ENCODE measurements at regions not wholly inside any gene's neighbourhood (a gene's known extent, or its start where the extent isn't known, plus 50 kb on each side); places are given as distances from the start of the nearest gene placed in this dataset.
A peak's percentile ranks its signal among the peaks of the same experiment; 100 is the strongest.
"Not testable (repeated sequence)": the region's sequence is repeated elsewhere in the genome, so short reads cannot be mapped to it uniquely, and the experiment has no call there.

- DNase-seq (ENCODE audit: low read depth in 4 of 4, low spot score in 2 of 4): no peak
These were observed 808.3 kb downstream of the TSN start for GRCh38 chr2:122563781-122564180.

- DNase-seq (ENCODE audit: low read depth in 4 of 4, low spot score in 2 of 4): no peak
These were observed 809.4 kb downstream of the TSN start for GRCh38 chr2:122564843-122565242.

DNA sequence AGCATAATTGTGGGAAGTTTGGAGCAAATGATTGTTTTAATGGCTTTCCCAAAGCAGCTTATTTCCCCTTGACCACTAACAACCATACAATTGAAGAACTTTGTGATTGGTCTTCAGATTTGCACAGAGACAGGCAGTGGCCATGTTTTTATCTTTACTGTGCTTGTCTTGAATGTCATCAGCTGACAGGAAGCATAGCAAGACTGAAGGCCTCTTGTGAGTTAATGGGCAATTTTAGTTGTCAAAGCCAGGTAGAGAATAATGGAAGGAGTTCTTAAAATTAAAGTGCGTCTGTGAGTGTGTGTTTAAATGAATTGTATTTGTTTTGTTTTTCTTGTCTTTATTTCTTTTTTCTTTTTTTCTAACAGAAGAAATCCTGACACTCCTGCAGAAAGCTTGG, 809.9 kb downstream of the TSN start:
- DNase-seq (ENCODE audit: low read depth in 4 of 4, low spot score in 2 of 4): no peak

DNA sequence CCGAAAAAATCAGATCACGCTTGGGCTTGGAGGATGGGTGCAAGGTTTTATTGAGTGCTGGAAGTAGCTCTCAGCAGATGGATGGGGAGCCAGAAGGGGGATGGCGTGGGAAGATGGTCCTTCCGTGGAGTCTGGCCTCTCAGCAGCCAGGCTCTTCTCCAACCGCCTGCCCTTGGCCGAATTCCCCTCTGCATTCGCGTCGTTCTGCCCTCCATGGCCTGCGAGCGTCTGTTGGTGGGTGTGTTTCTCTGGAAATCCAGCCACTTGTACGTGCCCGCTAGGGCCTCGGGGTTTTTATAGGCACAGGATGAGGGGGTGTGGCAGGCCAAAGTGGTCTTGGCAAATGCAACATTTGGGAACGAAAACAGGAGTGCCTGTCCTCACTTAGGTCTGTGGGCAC, 815.2 kb downstream of the TSN start:
- no peak for DNase-seq (ENCODE audit: low read depth in 4 of 4, low spot score in 2 of 4)

DNA sequence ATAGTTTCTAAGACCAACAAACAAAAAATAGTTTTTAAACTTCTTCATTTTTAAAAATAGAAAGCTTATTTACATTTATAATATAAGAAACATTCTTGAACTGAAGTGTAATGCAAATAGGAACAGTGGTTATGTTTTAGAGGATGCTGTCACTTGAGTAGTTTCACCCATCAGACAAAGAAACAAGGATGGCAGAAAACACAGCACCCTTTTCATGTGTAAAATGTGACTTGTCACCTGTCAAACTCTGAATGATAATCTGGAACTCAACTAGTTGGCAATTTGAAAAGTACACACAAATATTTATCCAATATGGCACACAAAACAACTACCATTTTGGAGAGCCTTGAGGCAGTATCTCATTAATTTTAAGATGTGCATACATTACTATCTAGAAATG, 816.0 kb downstream of the TSN start:
- not testable (repeated sequence) for DNase-seq (ENCODE audit: low read depth in 4 of 4, low spot score in 2 of 4)

DNA sequence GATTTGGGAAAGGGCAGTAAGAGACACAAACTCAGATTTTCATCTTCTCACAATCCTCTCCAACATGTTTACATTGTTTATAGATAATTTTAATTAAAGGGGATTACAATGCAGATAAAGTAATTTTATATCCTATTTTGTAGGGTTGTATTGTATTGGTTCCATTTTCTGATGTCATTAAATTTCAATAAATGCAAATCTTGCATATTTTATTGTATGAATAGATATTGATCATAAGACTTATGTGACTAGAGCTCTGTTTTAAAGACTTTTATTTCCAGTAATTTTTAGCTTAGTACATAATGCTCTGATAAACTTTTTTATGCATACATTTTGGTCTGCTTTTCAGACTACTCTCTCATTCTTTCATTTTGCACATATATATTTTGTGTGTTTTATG, 819.6 kb downstream of the TSN start:
- no peak for DNase-seq (ENCODE audit: low read depth in 4 of 4, low spot score in 2 of 4)

DNA sequence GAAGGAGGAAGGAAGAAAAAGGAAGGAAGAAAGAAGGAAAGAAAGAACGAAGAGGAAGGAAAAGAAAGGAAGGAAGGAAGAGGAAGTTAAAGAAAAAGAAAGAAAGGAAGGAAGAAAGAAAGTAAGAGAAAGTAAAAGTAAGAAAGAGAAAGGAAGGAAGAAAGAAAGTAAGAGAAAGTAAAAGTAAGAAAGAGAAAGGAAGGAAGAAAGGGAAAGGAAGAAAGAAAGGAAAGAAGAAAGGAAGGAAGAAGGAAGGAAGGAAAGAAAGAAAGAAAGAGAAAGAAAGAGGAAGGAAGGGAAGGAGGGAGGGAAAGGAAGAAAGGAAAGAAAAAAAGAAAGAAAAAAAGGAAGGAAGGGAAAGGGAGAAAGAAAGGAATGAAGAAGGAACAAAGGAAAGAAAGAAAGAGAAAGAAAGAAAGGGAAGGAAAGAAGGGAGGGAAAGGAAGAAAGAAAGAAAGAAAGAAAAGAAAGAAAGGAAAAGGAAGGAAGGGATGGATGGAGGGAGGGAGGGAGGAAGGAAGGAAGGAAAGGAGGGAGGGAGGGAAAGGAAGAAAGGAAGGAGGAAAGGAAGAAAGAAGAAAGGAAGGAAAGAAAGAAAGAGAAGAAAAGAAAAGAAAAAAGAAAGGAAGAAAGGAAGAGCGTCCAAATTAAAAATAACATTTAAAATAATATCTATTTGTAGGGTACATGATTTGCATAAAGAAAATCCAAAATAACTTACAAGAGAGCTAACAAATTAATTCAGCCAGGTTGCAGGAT, 827.9 kb downstream of the TSN start:
- no peak for DNase-seq (ENCODE audit: low read depth in 4 of 4, low spot score in 2 of 4)

DNA sequence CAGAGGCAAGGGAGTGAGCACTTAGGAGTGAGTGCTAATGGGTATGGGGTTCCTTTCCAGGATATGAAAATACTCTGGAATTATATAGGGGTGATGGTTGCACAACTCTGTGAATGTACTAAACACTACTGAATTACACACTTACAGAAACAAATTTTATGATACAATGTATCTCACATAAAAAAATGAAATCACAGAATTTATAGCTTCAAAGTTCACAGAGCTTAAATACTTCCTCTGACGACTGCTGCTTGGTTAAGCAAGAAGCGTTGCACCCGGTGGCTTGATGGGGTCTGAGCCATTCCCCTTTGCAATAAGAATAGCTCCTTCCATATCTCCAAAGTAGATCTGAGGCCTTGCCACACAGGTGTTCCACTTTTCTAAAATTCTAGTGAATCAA, 835.1 kb downstream of the TSN start:
- no peak for DNase-seq (ENCODE audit: low read depth in 4 of 4, low spot score in 2 of 4)

DNA sequence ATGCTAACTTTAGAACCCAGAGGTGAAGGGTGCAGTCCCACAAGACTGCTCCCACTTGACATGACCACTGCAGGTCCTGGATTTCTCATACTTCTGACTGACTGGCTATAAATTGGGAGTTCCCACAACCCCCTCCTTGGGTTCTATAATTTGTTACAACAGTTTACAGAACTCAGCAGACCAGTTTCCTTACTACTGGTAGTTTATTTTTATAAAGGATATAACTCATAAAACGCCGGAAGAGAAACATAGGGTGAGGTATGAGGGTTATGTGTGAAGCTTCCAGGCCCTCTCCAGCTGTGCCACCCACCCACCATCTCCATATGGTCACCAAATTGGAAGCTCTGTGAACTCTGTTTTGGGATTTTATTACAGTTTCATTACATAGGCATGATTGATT, 839.6 kb downstream of the TSN start:
- DNase-seq (ENCODE audit: low read depth in 4 of 4, low spot score in 2 of 4): no peak

- no peak for DNase-seq (ENCODE audit: low read depth in 4 of 4, low spot score in 2 of 4)
These were observed 841.1 kb downstream of the TSN start for GRCh38 chr2:122596598-122596997.

GRCh38 chr2:122598784-122599183, 843.3 kb downstream of the TSN start:
- DNase-seq (ENCODE audit: low read depth in 4 of 4, low spot score in 2 of 4): no peak

DNA sequence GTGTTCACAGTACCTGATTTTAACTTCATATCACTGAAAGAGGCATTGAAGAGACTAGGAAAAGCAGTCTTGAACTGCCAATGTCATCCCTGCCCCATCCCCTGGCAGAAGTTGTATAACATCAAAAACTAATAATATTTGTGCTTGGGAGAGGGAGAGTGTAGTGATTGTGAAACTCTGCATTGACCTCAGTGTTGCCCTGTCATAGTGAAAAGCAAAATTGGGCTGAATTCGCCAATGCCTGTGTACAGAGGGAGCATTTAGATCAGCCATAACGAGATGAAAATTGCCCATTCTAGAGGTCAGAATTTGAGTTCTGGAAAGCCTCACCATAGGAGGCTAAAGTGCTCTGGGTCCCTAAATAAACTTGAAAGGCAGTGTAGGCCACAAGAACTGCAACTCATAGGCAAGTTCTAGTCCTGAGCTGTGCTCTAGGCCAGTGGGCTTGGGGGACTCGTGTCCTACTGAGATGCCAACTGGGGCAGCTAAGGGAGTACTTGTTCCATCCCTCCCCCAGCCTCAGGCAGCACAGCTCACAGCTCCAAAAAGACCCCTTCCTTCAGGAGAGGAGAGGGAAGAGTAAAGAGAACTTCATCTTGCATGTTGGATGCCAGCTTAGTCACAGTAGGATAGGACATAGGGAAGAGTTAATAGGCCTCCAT, 855.6 kb downstream of the TSN start:
- no peak for DNase-seq (ENCODE audit: low read depth in 4 of 4, low spot score in 2 of 4)

GRCh38 chr2:122622934-122623333, 867.5 kb downstream of the TSN start:
- DNase-seq (ENCODE audit: low read depth in 4 of 4, low spot score in 2 of 4): no peak

DNA sequence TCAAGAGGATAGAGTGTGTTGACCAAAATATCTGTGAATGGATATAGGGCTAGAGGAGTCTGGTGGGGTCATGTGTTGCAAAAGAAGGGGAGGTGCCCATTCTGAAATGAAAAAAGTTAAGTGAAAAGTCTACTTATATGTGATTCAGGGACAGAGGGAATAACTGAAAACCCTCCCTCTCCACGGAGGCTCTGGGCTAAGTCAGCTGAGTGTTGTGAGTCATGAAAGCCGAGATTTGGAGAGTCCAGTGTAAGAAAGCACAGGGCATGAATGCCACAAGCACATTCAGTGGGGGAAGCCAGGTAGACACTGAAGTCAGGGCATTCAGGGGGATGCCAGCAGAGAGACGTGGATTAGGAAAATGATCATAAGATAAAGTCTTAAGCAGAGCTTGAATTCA, 871.9 kb downstream of the TSN start:
- DNase-seq (ENCODE audit: low read depth in 4 of 4, low spot score in 2 of 4): no peak

GRCh38 chr2:122634256-122634655, 878.8 kb downstream of the TSN start:
- peak in 2 of 4 donors; percentile 3 to 4 for DNase-seq (ENCODE audit: low read depth in 4 of 4, low spot score in 2 of 4)

DNA sequence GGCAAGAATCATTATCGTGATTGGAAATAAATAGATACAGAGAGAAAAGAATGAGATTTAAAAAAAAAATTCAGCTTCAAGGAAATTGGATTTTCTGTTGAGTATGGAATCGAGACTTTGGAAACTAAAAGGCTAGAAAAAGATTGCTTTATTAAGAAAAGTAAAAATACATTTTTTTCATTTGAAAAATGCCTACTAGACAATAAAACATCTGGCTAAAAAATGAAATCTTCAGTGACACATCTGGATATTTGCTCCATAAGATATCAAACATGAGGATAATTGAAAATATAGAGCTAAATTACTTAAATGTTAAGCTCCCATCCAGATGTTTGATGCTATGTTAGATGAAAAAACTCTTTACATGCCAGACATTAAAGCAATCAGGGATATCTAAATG, 879.5 kb downstream of the TSN start:
- DNase-seq (ENCODE audit: low read depth in 4 of 4, low spot score in 2 of 4): no peak

DNA sequence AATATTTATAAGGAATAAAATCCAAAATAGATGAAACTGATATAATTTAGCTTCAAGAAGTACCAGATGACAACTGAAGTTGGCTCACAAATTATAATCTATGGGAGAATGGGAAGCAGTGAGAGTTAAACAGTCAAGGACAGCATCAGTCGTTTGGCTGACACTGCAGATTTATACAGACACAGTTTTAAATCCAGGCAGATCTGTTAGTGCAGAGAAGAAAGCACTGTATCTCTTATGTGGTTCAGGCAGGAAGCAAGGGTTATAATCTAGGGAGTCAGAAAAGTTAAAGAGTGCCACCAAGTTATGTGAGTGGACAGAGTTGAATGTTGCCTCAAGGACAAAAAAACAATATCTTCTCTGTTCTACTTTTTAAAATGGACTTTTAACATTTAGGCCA, 880.2 kb downstream of the TSN start:
- DNase-seq (ENCODE audit: low read depth in 4 of 4, low spot score in 2 of 4): no peak

- DNase-seq (ENCODE audit: low read depth in 4 of 4, low spot score in 2 of 4): no peak
These were observed 880.6 kb downstream of the TSN start for GRCh38 chr2:122636097-122636496.

- no peak for DNase-seq (ENCODE audit: low read depth in 4 of 4, low spot score in 2 of 4)
These were observed 883.7 kb downstream of the TSN start for GRCh38 chr2:122639176-122639575.

GRCh38 chr2:122639711-122640110, 884.3 kb downstream of the TSN start:
- no peak for DNase-seq (ENCODE audit: low read depth in 4 of 4, low spot score in 2 of 4)

DNA sequence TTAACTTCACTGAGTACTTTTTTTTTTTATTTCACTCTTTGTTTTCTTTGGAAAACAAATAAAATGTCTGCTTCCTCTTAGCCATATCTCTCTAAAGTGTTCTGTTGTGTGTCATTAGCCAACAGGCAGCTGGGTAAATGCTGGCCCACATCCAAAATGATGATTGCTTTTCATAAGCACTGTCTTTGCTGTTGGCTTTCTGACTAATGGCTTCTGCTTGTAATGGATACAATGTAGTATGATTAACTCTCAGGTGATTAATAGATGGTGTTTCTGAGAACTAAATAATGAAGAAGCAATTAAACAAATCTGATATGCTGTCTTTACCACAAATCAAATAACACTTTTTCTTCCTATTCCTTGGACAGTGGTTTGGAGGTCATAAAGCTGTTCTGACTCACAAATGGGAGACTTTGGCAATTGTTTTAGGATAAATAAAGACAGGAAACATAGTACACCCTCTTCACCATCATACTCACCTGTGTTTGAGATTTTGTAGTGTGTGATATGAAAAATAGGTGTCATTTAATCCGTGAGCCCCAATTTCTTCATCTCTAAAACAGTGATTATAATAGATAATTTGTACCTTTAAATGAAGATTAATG, 888.4 kb downstream of the TSN start:
- DNase-seq (ENCODE audit: low read depth in 4 of 4, low spot score in 2 of 4): no peak

DNA sequence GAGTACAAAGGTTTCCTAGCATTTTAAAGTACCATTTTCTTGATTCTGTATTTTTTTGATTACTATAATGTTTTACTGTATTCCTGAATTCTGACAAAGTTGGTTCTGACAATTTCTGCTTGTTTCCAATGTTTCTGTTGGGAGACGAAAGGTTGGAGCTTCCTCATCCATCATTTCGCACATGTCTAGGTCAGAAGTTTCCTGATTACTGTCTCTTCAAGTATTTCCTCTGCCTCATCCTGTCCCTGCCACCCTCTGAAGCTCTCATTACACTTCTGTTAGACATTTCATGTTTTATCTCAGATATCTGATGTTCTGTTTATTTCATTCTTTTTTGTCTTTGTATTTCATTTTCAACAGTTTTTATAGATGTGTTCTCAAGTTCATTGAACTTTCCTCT, 895.8 kb downstream of the TSN start:
- DNase-seq (ENCODE audit: low read depth in 4 of 4, low spot score in 2 of 4): no peak
